PFSK-1 (cell line): ENCODE measurements at regions not wholly inside any gene's neighbourhood (a gene's known extent, or its start where the extent isn't known, plus 50 kb on each side); places are given as distances from the start of the nearest gene placed in this dataset.

Source experiments
- POLR2AphosphoS5 ChIP-seq: IDR thresholded peaks from 2 replicates; pipeline ENCODE4 v1.6.1; 2012; ENCODE audit warnings: low read depth, mild to moderate bottlenecking, control low read depth, low read length, moderate library complexity
- SIN3A ChIP-seq: IDR thresholded peaks from 2 replicates; pipeline ENCODE4 v1.6.1; 2012; ENCODE audit warnings: mild to moderate bottlenecking, low read length, moderate library complexity, borderline replicate concordance; ENCODE audit not compliant: insufficient read depth

- TF ChIP-seq SIN3A (no peak), POLR2AphosphoS5 (no peak)
These were observed 207.0 kb downstream of the HTR7 start for GRCh38 chr10:90650858-90651257.
